Ammon's horn (tissue), 1 donor: ENCODE measurements at regions not wholly inside any gene's neighbourhood (a gene's known extent, or its start where the extent isn't known, plus 50 kb on each side); places are given as distances from the start of the nearest gene placed in this dataset.
"Not testable (repeated sequence)": the region's sequence is repeated elsewhere in the genome, so short reads cannot be mapped to it uniquely, and the experiment has no call there.

Experiments used
- DNase-seq: peaks from one replicate; pipeline ENCODE4 v3.0.0-alpha.2; 2016; ENCODE audit warnings: low spot score

GRCh38 chr14:88985654-88986053 is 161.2 kb downstream of the TTC8 start:
- no peak for DNase-seq

GRCh38 chr14:88986146-88986841 is 161.8 kb downstream of the TTC8 start:
- DNase-seq = no peak

- not testable (repeated sequence) for DNase-seq
Measured at GRCh38 chr14:88986908-88987307, 162.5 kb downstream of the TTC8 start.

DNA sequence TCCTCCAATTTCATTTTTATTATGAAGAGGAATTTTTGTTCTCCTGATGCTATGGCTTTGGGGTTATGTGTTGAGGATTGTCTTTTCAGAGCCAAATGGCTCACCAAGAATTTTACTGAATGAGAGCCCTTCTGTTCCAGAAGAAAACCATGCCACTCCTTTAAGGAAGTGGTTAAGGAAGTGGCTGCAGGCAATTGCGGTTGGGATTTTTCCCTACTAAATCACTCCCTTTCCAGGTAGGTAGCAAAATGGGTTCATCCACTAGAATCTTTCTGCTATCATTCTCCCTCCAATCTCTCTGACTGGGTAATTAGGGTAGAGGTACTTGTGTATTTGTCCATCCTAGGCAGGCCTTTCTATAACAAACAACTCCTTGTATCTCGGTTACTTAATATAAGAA is 163.1 kb downstream of the TTC8 start:
- no peak for DNase-seq

- DNase-seq = no peak
Measured at GRCh38 chr14:88989911-88990310, 165.5 kb downstream of the TTC8 start.

GRCh38 chr14:88990856-88991255 is 166.4 kb downstream of the TTC8 start:
- no peak for DNase-seq

GRCh38 chr14:88992011-88992410 is 167.6 kb downstream of the TTC8 start:
- no peak for DNase-seq

DNA sequence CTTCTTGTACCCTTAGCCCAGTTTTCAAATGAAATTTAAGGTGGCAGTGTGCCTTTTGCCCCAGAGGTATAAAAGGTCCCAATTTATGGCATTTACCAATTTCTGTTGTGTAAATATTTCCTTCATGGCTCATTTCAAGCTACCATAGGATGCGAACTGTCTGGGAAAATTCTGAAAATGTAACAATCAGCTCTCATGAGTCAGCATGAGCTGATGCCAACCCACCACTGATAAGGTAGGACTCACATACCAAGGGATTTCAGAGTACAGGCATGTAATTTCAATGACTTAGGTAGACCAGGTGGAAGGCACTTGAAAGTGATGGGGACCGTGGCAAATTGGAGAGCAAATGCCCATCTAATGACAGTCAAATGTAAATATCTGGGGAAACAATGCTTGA is 169.5 kb downstream of the TTC8 start:
- DNase-seq = no peak

- no peak for DNase-seq
Measured at GRCh38 chr14:88995437-88996198, 171.2 kb downstream of the TTC8 start.

DNA sequence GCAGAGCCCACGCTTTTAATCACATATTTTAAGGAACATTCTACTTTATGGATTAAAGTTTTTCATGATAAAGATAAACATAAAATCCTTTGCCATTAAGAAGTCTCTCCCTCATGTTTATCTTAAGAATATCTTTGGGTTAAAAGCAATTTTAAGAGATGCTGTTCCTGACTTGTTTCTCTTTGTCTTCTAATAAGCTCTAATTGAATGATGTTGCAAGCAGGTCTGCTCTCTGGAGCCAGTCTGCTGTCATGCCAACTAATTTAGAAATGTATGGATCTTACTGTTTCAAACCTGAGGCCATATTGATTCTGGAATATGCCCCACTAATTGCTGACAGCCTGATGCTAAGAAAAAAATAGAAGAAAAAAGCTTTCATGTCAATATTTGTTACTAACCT is 173.6 kb downstream of the TTC8 start:
- DNase-seq = no peak

- no peak for DNase-seq
Measured at GRCh38 chr14:88999137-88999536, 174.7 kb downstream of the TTC8 start.

GRCh38 chr14:89000007-89000942 is 175.8 kb downstream of the TTC8 start:
- peak; percentile 31 for DNase-seq

DNA sequence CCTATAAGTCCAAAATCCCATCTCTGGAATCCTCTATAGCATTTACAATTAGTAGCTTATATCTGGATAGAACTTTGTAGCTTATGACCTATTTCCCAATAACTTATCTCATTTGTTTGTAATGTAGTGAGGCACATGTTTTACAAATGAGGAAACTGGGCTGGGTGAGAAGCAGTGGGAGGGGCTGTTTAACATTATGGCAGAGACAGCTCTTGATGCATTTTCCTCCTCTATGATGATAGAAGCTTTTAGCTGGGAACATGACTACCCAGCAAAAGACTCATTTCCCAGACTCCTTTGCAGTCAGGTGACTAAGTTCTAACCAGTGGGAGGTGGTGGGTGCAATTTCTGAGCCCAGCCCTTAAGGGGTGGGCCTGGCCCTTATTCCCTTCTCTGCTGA is 179.7 kb downstream of the TTC8 start:
- no peak for DNase-seq

GRCh38 chr14:89007906-89008305 is 183.5 kb downstream of the TTC8 start:
- no peak for DNase-seq

DNA sequence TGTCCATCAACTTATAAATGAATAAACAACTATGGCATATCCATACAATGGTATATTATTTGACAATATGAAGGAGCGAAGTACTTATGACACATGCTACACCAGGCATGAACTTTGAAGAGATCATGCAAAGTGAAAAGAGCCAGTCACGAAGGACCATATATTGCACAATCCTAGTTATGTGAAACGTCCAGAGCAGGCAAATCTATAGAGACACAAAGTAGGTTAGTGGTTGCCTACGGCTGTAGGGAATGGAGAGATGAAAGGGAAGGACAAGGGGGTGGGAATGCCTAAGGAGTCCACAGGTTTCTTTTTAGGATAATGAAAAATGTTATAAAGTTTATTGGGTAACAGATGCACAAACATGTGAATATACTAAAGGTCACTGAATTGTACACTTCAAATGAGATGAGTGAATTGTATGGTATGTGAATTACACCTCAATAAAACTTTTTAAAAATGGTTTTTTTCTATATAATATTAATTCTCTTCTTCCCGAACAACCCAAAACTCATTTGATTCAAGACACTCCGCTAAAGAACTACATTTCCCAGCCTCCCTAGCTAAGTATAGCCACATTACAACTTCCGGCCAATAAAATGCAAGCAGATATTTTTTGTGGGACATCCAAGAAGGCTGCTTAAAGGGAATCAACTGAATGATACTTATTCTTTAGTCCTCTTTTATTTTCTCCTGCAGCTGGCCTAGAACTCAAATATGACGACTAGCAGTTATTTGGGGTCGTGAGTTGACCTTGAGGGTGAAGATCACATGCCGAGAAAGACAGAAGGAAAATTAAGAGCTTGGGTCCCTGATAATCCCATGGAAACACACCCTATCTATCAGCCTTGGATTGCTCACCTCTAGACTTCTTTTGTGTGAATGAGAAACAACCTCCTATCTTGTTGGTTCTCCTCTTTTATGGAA is 187.2 kb downstream of the TTC8 start:
- no peak for DNase-seq

- no peak for DNase-seq
Measured at GRCh38 chr14:89012282-89013097, 188.0 kb downstream of the TTC8 start.

GRCh38 chr14:89013098-89013504 is 188.7 kb downstream of the TTC8 start:
- DNase-seq = no peak

DNA sequence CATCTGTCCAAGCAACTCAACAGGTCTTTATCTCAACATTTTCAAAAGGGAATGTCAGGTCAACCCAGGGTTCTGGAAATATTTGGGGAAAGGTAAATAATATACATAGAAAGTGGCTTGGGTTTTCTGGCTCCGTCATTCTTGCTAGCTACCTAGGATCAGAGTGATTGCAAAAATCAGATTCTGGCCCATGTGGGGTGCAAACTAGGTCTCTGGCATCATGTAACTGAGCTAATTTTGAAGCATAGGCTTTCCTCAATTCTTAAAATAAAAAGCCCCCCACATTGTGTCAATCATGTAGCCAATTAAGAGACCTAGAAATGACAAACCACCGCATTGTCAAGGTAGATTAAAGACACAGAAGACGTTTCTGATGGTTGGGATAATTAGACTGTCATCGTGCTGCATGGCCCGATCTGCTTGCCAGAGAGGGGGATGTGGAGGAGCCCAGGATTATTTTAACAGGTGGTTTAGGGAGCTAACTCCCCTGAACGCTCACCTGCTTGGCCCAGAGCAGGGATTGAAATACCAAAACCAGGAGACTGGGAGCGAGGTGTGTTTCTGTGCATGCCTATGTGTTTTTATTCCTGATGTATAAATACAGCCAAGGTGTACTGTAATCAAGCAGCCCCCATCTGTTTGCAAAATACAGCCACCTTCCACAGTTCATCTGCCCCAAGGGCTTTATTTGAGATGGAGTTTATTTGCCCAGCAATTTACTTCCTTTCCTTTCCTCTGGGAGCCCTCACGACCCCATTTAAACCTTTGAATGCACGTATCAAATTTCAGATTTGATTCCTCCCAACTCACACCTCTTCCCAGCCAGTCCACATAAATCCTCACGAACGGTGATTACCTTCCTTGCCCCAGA is 189.5 kb downstream of the TTC8 start:
- DNase-seq = no peak

DNA sequence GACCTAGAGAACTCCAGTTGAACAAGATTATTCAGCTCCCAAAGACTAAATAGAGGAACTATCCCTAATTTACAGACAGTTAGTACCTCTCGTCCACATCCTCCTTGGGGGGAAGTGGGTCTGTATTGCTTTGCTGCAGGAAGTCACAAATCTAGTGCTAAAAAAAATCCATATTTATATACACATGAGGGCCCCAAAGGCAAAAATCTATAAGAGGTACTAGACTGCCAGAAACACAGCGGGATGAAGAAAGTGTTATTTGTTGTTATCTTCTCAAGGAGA is 190.1 kb downstream of the TTC8 start:
- DNase-seq = no peak

DNA sequence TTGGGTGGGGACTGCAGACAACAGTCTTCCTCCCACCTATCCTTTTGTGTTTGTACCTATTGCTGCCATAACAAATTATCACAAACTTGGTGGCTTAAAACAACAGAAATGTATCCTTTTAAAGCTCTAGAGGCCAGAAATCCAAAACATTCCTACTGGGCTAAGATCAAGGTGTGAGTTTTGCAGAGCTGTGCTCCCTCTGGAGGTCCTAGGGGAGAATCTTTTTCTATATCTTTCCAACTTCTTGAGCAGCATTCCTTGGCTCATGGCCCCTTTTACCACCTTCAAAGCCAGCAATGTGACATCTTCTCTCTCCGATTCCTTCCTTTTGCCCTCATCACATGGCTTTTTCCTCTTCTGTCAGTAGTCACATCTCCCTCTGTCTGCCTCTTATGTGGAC is 190.6 kb downstream of the TTC8 start:
- no peak for DNase-seq
